Loucy (cell line): ENCODE measurements at regions not wholly inside any gene's neighbourhood (a gene's known extent, or its start where the extent isn't known, plus 50 kb on each side); places are given as distances from the start of the nearest gene placed in this dataset.

Experiments
- EZH2phosphoT487 ChIP-seq: fragments of 200-600 bp; IDR thresholded peaks from 2 replicates; pipeline ENCODE4 v1.6.1; 2018; ENCODE audit warnings: antibody characterized with exemption, mild to moderate bottlenecking, moderate library complexity, borderline replicate concordance
- TF ChIP-seq, protein P1 (sequence below): fragments of 200-600 bp; sonication (generic); conservative IDR thresholded peaks from 2 replicates; pipeline ENCODE4 v1.5.1; 2014; ENCODE audit warnings: mild to moderate bottlenecking, antibody characterized with exemption, low read length

DNA sequence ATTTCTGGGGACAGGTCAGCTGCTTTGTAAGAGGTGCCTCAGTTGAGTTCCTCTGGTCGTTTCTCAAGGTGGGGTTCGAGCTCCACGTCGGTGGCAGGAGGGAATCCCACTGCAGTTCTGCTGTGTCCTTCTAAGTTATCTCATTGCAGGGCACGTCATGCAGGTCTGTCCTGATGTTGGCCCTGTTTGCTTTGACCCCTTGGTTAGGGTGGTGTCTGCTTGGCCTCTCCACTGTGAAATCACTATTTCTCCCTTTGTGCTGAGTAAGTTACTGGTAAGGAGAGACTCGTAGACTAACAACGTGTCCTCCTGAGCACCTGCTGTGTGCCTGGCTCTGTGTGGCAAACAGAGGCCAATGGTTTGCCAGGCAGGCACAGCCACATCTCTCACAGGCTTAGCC is 372.9 kb upstream of the ZMIZ1 start:
- TF ChIP-seq, protein P1, sequence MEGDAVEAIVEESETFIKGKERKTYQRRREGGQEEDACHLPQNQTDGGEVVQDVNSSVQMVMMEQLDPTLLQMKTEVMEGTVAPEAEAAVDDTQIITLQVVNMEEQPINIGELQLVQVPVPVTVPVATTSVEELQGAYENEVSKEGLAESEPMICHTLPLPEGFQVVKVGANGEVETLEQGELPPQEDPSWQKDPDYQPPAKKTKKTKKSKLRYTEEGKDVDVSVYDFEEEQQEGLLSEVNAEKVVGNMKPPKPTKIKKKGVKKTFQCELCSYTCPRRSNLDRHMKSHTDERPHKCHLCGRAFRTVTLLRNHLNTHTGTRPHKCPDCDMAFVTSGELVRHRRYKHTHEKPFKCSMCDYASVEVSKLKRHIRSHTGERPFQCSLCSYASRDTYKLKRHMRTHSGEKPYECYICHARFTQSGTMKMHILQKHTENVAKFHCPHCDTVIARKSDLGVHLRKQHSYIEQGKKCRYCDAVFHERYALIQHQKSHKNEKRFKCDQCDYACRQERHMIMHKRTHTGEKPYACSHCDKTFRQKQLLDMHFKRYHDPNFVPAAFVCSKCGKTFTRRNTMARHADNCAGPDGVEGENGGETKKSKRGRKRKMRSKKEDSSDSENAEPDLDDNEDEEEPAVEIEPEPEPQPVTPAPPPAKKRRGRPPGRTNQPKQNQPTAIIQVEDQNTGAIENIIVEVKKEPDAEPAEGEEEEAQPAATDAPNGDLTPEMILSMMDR, result no peak
- no peak for TF ChIP-seq EZH2phosphoT487
